Epithelial cell of esophagus (primary cell): ENCODE measurements at regions not wholly inside any gene's neighbourhood (a gene's known extent, or its start where the extent isn't known, plus 50 kb on each side); places are given as distances from the start of the nearest gene placed in this dataset.

Source experiments
- DNase-seq: peaks from one replicate; pipeline ENCODE4 v3.0.0; 2010; ENCODE audit warnings: low read depth
- H3K4me3 ChIP-seq: 2 replicates; pipeline ENCODE4 v1.5.1; 2011; ENCODE audit warnings: mild to moderate bottlenecking, low read length, control low read depth
- TF ChIP-seq, protein P1 (sequence below): IDR thresholded peaks from 2 replicates; pipeline ENCODE4 v1.5.1; 2011; ENCODE audit warnings: low read depth, mild to moderate bottlenecking, low read length, control low read depth, inconsistent platforms; ENCODE audit not compliant: insufficient read depth; ENCODE audit errors: missing control alignments

DNA sequence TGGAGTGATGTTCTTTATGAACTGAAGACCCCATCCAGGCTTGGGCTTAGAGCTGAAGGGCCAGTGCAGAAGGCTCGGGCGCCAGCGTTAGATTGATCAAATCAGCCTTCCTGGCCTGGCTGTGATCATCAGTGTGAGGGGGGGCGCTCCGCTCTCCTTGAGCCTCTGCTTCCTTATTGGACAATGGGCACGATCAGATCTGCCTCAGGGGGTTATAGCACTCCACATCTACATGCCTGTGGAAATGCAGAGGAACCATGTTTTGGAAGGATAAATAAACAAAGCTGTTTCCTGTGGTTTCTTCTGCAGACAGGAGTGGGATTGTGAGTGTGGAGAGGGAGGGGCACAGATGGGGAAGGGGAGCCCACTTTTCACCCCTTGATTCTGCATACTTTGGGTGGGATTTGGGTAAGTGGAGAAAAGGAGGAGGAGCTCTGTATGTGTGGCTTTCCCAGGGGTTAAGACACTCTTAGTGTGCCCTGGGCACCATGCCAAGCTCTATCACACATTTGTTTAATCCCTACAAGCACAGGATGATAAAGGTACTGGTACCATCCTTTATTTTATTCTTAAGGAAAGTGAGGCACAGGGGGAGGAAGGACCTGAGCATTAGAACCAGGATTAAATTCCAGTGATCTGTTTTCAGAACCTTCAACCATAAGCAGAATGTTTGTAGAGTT is 150.5 kb downstream of the EN1 start:
- TF ChIP-seq, protein P1, sequence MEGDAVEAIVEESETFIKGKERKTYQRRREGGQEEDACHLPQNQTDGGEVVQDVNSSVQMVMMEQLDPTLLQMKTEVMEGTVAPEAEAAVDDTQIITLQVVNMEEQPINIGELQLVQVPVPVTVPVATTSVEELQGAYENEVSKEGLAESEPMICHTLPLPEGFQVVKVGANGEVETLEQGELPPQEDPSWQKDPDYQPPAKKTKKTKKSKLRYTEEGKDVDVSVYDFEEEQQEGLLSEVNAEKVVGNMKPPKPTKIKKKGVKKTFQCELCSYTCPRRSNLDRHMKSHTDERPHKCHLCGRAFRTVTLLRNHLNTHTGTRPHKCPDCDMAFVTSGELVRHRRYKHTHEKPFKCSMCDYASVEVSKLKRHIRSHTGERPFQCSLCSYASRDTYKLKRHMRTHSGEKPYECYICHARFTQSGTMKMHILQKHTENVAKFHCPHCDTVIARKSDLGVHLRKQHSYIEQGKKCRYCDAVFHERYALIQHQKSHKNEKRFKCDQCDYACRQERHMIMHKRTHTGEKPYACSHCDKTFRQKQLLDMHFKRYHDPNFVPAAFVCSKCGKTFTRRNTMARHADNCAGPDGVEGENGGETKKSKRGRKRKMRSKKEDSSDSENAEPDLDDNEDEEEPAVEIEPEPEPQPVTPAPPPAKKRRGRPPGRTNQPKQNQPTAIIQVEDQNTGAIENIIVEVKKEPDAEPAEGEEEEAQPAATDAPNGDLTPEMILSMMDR = no peak
- H3K4me3 ChIP-seq = no peak overlapping the region
- peak; percentile 24 for DNase-seq

DNA sequence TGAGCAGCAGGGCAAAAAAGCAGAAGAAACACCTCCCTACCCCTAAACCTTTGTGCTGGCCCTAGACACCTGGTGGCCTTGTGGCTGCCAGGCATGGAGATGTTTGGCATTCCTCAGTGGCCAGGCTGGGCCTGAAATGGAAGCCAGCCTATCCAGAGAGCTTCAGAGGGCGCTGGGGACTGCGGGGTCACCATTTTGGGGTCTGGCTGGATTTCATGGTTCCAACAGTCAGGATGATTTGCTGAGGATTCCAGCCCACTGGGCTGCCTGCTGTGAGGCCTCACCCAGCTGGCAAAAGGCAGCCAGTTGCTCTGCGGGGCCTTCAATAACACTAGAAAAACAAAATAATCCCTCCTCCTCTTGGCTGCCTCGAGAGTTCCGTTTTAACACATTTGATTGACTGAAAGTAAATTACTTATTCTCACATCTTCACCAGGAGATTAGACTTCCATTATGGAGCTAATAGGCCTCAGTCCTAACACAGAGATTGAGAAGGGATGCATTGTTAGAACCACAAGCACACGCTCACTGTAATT is 154.1 kb downstream of the EN1 start:
- H3K4me3 ChIP-seq = no peak overlapping the region
- DNase-seq = no peak
- TF ChIP-seq, protein P1 = no peak

DNA sequence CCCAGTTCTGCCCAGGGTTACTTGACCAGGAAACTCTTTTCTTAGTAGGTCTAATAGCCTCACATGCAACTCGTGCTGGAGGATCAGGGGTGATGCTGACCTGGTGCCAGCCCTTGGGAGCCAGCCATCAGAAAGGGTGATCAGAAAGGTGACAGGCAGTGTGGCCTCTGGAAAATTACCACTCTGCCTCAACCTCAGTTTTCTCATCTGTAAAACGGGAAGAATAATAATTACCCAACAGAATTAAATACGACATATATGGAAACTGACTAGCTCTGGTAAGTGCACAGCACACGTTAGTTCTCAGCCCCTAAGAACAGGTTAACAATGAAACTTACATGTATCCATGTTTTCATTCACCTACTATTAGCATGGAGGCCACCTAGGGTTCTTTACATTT is 157.6 kb downstream of the EN1 start:
- no peak for DNase-seq
- no peak overlapping the region for H3K4me3 ChIP-seq
- TF ChIP-seq, protein P1 = no peak

DNA sequence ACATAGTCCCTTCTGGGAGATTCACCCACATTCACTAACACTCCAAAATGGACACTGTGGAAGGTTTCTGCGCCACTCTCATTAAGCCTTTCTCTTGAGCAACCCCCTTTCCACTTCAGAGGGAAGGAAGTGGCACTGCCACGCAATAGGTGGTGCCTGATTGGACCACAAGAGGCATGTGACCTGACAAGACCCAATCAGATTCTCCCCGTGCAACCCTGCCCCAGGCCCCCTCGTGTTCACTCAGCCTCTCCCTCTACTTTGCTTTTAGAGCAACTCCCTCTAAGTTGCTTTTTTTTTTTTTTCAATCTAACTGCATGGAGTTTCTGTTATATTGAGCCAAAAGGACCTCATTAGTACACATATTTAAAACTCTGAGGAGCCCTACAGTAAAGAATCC is 158.0 kb downstream of the EN1 start:
- no peak for DNase-seq
- no peak overlapping the region for H3K4me3 ChIP-seq
- TF ChIP-seq, protein P1 = no peak

DNA sequence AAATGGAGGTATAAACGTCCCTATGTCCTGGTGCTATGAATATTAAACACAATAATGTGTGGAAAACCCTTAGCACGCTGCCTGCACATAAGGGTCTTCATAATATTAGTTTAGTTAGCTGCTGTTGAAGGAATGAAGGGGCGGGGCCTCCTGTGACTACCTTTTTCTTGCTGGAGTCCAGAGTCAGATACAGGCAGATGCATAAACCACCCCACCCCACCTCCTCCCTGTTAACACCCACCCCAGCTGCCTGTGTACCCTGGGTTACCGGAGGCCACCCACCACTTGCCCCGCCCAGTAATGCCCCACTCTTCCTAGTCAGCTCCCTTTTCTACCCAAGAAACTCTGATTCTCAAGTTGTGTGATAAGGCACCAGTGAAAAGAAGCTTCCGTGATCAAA is 158.4 kb downstream of the EN1 start:
- TF ChIP-seq, protein P1 = no peak
- H3K4me3 ChIP-seq = no peak overlapping the region
- no peak for DNase-seq

DNA sequence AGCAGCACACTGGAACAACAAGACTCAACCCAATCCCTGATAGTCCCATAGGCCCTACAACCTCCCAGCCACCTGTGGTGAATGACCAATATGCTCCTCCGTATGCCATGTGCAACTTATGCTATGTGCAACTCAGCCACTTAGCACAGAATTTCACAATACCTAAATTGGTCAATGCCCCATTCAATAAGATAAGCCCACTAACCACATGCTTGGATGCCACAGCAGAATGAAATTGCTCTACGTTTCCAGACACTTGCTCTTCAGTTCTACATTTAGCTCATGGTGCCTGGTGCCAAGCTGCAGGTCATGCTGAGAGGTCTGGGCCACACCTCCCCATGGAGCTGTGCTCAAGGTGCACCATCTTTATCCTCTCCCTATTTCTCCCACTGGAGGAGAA is 159.8 kb downstream of the EN1 start:
- TF ChIP-seq, protein P1 = no peak
- DNase-seq = peak; percentile 24
- H3K4me3 ChIP-seq = no peak overlapping the region

DNA sequence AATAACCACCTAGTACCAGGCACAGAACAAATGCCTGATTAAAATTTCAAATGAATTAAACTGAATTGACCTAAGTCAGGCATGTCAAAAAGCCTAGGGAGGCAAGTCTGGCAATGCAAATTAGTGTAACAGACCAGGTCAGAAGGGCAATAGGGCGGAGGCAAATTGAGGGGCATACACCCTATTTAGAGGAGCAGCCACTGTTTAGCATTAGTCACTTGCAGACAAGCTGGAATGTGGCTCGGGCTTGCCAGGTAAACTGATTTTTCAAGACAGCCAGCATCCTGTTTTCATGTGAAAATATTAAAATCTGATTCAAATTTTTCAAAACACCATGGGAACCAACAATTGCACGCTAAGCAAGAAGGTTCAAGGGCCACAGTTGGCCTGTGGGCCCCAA is 160.3 kb downstream of the EN1 start:
- TF ChIP-seq, protein P1 = no peak
- no peak overlapping the region for H3K4me3 ChIP-seq
- peak; percentile 29 for DNase-seq
